Dermis microvascular lymphatic vessel endothelial cell (primary cell): ENCODE measurements at regions not wholly inside any gene's neighbourhood (a gene's known extent, or its start where the extent isn't known, plus 50 kb on each side); places are given as distances from the start of the nearest gene placed in this dataset.
A peak's percentile ranks its signal among the peaks of the same experiment; 100 is the strongest.
"Not testable (repeated sequence)": the region's sequence is repeated elsewhere in the genome, so short reads cannot be mapped to it uniquely, and the experiment has no call there.

ENCODE experiments used
- DNase-seq, 2 donors: peaks; one replicate each; pipeline versions ENCODE4 v3.0.0 to v3.0.0-alpha.2; 2010; ENCODE audit warnings: low read depth in 2 of 2

GRCh38 chr12:124476011-124476400, 91.4 kb downstream of the NCOR2 start:
- no peak for DNase-seq

- DNase-seq, result no peak
Measured at GRCh38 chr12:124475295-124476010, 92.0 kb downstream of the NCOR2 start.

- no peak for DNase-seq
Measured at GRCh38 chr12:124474709-124475108, 92.7 kb downstream of the NCOR2 start.

- DNase-seq, result no peak
Measured at GRCh38 chr12:124472690-124473279, 94.6 kb downstream of the NCOR2 start.

- DNase-seq, result no peak
Measured at GRCh38 chr12:124471828-124472227, 95.6 kb downstream of the NCOR2 start.

GRCh38 chr12:124470806-124471205, 96.6 kb downstream of the NCOR2 start:
- DNase-seq, result no peak

GRCh38 chr12:124470139-124470538, 97.3 kb downstream of the NCOR2 start:
- DNase-seq, result no peak

- peak in 1 of 2 donors; percentile 27 for DNase-seq
Measured at GRCh38 chr12:124469193-124469888, 98.1 kb downstream of the NCOR2 start.

GRCh38 chr12:124467549-124467948, 99.9 kb downstream of the NCOR2 start:
- not testable (repeated sequence) for DNase-seq

GRCh38 chr12:124466216-124467128, 100.9 kb downstream of the NCOR2 start:
- peak in 1 of 2 donors; percentile 85 for DNase-seq

- DNase-seq, result no peak
Measured at GRCh38 chr12:124465473-124465872, 101.9 kb downstream of the NCOR2 start.

- DNase-seq, result no peak
Measured at GRCh38 chr12:124464830-124465229, 102.6 kb downstream of the NCOR2 start.

GRCh38 chr12:124464062-124464461, 103.3 kb downstream of the NCOR2 start:
- no peak for DNase-seq

GRCh38 chr12:124463341-124463921, 104.0 kb downstream of the NCOR2 start:
- no peak for DNase-seq

- DNase-seq, result no peak
Measured at GRCh38 chr12:124462750-124463149, 104.7 kb downstream of the NCOR2 start.

- no peak for DNase-seq
Measured at GRCh38 chr12:124461851-124462623, 105.4 kb downstream of the NCOR2 start.

- no peak for DNase-seq
Measured at GRCh38 chr12:124461241-124461673, 106.2 kb downstream of the NCOR2 start.

GRCh38 chr12:124460771-124461170, 106.6 kb downstream of the NCOR2 start:
- DNase-seq, result no peak

- no peak for DNase-seq
Measured at GRCh38 chr12:124459852-124460645, 107.4 kb downstream of the NCOR2 start.
